ENCODE measurements at regions not wholly inside any gene's neighbourhood (a gene's known extent, or its start where the extent isn't known, plus 50 kb on each side); places are given as distances from the start of the nearest gene placed in this dataset.

DNA sequence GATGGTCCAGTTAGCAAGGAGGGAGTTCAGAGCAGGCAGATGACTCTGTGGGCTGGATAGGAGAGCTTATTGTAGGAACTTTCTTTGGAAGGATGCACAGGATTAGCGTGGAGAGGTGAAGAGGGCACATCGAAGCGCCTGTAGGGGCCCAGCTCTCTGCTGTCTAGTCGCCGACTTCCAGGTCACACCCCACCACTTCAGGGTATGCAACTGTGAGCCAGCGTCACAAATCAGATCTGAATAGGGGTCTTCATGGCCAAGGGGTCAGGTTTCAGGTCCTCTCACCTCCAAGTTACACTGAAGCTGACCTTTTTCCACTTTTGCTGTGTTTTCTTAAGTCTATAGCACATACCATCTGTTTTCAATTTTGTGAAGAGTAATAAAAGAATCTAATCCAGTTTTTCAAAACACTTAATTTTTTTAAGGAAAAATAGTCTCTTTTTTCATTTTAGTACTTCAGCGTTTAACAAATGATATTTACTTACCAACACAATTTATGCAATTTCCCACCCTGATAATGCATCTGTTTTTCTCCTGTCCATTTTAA, 364.2 kb upstream of the CLINT1 start:
- TF ChIP-seq, protein P1, sequence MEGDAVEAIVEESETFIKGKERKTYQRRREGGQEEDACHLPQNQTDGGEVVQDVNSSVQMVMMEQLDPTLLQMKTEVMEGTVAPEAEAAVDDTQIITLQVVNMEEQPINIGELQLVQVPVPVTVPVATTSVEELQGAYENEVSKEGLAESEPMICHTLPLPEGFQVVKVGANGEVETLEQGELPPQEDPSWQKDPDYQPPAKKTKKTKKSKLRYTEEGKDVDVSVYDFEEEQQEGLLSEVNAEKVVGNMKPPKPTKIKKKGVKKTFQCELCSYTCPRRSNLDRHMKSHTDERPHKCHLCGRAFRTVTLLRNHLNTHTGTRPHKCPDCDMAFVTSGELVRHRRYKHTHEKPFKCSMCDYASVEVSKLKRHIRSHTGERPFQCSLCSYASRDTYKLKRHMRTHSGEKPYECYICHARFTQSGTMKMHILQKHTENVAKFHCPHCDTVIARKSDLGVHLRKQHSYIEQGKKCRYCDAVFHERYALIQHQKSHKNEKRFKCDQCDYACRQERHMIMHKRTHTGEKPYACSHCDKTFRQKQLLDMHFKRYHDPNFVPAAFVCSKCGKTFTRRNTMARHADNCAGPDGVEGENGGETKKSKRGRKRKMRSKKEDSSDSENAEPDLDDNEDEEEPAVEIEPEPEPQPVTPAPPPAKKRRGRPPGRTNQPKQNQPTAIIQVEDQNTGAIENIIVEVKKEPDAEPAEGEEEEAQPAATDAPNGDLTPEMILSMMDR (conservative IDR thresholded peaks at IDR 0.05 in 1 of 2, IDR thresholded peaks at IDR 0.05 in 1 of 2; ENCODE audit: low read depth in 1 of 2, low read length in 2 of 2), result no peak
- TF ChIP-seq EZH2 (IDR thresholded peaks at IDR 0.05; ENCODE audit: low read length, missing control alignments), result no peak
